Fibroblast of the aortic adventitia (primary cell): ENCODE measurements at regions not wholly inside any gene's neighbourhood (a gene's known extent, or its start where the extent isn't known, plus 50 kb on each side); places are given as distances from the start of the nearest gene placed in this dataset.

Experiments
- DNase-seq: peaks from one replicate; pipeline ENCODE4 v3.0.0-alpha.2; 2010; ENCODE audit warnings: low read depth
- H3K4me3 ChIP-seq: 2 replicates; pipeline ENCODE4 v1.5.1; 2011; ENCODE audit warnings: low read depth, mild to moderate bottlenecking, control low read depth, low read length, moderate library complexity
- TF ChIP-seq, protein P1 (sequence below): IDR thresholded peaks from 2 replicates; pipeline ENCODE4 v1.5.1; 2011; ENCODE audit warnings: mild to moderate bottlenecking, low read length, control low read depth, inconsistent platforms; ENCODE audit not compliant: insufficient read depth

DNA sequence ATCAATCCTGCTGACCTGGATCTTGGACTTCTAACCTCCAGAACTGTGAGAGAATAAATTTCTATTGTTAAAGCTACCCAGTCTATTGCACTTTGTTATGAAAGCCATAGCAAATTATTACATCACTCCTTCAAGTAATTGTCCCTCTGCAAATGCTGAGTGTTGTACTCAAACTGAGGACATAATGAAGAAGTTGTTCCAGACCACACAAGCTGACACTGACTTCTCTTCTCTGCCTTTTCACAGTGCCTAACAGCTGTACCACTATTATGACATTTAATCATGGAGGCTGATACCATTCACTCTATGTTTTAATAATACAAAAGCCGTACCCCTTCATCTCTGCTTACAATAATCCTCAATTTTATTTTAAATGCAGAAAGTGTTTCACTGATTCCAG lies 424.1 kb upstream of the PIK3C3 start:
- no peak overlapping the region for H3K4me3 ChIP-seq
- no peak for DNase-seq
- TF ChIP-seq, protein P1, sequence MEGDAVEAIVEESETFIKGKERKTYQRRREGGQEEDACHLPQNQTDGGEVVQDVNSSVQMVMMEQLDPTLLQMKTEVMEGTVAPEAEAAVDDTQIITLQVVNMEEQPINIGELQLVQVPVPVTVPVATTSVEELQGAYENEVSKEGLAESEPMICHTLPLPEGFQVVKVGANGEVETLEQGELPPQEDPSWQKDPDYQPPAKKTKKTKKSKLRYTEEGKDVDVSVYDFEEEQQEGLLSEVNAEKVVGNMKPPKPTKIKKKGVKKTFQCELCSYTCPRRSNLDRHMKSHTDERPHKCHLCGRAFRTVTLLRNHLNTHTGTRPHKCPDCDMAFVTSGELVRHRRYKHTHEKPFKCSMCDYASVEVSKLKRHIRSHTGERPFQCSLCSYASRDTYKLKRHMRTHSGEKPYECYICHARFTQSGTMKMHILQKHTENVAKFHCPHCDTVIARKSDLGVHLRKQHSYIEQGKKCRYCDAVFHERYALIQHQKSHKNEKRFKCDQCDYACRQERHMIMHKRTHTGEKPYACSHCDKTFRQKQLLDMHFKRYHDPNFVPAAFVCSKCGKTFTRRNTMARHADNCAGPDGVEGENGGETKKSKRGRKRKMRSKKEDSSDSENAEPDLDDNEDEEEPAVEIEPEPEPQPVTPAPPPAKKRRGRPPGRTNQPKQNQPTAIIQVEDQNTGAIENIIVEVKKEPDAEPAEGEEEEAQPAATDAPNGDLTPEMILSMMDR, result no peak

DNA sequence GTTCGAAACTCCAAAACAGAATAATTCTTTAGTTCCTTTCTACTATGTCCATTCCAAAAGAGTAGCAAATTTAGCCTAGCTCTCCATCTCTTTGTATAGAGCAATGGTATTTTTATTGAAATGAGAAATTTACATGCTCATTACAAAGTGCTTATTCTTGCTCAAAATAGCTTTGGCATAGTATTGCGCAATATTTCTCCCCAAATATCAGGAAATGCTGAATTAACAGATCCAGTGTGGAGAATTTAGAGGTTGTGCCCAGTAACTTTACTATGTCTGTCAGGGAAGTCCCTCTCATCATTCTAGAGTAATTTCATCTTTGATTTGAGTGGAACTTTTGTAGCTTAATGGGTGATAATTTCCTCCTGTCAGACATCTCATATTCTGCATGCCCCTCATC lies 425.9 kb upstream of the PIK3C3 start:
- TF ChIP-seq, protein P1, result no peak
- no peak overlapping the region for H3K4me3 ChIP-seq
- DNase-seq, result no peak

DNA sequence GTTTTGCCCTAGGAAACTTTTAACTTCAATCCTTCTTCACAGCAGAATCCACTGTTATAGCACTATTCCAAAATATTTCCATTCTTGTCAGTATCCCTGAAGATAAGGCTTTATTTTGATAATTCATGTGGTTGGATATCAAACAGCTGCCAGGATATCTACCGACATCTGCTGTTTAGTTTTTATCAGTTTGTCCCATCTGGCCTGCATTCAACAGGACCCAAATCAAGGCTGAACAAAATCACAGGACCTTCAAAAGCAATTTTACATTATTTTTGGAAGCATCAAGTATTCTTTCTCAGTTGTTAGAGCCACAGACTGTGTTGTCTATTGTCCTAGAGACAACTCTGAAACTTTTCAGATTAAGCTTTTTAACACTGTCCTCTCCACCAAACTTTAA lies 429.0 kb upstream of the PIK3C3 start:
- TF ChIP-seq, protein P1, result no peak
- no peak overlapping the region for H3K4me3 ChIP-seq
- no peak for DNase-seq

DNA sequence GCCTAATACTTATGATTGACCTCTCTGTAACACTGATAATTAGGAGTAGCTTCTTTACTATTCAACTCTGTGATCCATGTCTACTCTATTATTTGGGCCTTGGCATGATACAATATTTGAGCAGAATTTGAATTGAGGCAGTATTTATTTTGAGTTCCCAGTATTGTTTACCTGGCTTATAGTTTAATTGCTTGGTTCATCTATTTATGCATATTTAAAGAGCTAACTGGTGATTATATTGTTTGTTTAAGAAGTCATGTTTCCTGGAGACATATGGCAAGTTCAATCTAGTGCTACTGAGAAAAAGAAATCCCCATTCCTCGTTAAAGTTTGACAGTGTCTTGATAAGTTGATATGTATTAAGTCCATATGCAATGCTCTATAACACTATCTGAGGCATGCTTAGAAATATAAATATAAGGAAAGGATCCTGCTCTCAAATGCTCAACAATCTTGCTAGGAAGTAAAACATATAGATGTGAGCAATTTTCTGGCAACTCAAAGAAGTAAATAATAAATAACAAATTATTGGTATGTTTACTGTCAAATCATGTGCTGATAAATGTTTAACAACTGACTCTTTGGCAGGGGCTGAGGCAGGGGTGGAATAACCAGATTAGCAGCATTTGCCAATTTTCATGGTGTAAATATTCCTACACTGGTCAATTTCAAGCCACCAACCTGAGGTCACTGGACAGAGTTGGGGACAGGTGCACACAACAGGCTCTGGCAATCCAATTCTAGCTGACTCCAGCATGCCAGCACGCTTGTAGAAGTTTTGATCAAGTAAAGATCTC lies 430.2 kb upstream of the PIK3C3 start:
- TF ChIP-seq, protein P1, result no peak
- DNase-seq, result no peak

DNA sequence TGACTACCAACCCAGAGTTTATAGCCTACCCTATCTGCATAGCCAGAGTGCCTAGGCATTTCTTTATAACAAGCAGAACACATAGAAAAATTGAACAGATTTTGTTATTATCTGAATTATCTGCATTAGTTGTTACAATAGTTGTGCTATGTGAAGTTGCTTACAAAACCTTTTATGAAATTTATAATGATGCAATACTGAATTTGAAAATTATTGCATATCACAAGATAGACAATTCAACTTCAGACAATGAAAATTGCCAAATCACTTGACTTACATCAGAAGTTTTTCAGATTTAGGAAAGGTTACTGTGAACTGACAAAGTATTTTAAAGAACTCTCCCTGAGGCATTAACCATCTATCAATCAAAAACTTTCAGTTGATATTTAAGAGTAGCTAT lies 437.9 kb upstream of the PIK3C3 start:
- DNase-seq, result no peak
- H3K4me3 ChIP-seq, result no peak overlapping the region
- TF ChIP-seq, protein P1, result no peak

More for the DNA sequence above, 430.2 kb upstream of the PIK3C3 start:
- H3K4me3 ChIP-seq, result no peak overlapping the region

DNA sequence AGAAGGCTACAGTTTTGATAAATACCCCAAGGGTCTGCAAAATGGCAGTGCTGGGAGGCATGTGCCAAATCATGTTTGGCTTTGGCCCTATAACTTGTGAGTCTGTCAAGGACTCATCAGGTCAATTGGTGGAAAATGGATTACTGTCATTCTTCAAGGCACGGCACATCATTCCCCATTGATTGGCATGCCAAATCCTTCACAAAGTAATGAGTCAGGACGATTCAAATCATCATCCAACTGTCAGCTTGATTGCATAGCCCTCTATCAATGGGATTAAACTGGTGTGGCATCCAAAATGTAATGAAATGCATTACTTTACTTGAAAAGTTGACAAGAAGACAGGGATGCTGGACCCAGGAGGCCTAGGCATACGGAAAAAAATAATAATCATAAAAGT lies 441.6 kb upstream of the PIK3C3 start:
- TF ChIP-seq, protein P1, result no peak
- H3K4me3 ChIP-seq, result no peak overlapping the region
- DNase-seq, result no peak

DNA sequence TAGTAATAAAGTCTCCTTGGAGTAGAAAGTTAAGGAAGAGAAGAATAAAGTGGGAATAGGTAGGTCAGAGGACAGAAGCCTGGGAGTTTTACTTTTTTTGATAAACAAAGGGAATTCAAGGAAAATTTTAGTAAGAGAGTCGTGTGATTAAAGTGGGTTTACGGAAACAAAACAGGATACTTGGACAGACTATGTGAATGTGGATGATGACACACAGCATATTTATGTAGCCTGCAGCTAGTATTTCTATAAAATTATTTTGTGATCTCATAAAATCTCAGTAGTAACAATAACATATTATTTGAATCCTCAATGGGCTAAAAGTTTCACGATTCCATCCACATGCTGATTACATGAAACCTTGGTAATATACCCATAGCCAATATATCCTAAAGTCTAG lies 450.7 kb upstream of the PIK3C3 start:
- TF ChIP-seq, protein P1, result no peak
- no peak overlapping the region for H3K4me3 ChIP-seq
- DNase-seq, result no peak
